GM19023 (cell line): ENCODE measurements at regions not wholly inside any gene's neighbourhood (a gene's known extent, or its start where the extent isn't known, plus 50 kb on each side); places are given as distances from the start of the nearest gene placed in this dataset.
"Not testable (repeated sequence)": the region's sequence is repeated elsewhere in the genome, so short reads cannot be mapped to it uniquely, and the experiment has no call there.

ENCODE experiments used
- ATAC-seq: cut with Tn5 transposase; IDR thresholded peaks from one replicate; pipeline ENCODE4 v1.9.1; 2021; ENCODE audit warnings: mild to moderate bottlenecking, moderate library complexity; ENCODE audit not compliant: unreplicated experiment

DNA sequence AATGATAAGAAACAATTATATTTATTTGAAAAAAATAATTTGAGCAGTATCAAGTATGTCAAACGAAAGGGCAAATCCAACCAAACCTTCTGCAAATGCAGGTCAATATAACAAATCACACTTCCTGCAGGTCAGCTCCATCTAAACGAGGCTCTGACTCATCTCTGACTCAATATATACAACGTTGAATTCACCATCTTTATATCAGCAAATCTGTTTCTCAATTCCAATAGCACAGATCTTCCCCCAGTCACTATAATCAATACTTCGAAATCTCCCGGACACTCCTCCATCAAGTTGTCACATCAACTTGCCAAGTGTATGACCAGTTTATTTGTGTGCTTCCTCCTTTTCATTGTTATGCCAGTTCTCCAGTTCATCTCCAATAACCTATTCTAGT lies 388.9 kb downstream of the ZEB2 start:
- no peak for ATAC-seq

DNA sequence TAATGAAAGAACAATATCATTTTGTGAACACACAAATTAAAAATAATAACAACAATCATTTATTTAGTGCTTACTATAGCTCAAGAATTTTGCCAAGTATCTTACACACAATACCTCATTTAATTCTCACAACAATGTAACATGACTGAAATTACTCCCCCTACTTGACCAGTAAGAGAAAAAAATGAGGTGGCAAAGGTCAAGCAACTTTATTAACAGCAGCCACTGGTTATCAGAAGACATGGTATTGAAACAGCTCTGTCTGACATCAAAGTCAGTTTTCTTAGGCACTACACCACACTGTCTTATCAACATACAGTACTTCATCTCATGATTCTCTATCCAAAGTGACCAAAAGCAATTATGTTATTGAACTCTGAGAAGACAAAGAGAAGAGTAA lies 389.4 kb downstream of the ZEB2 start:
- no peak for ATAC-seq

DNA sequence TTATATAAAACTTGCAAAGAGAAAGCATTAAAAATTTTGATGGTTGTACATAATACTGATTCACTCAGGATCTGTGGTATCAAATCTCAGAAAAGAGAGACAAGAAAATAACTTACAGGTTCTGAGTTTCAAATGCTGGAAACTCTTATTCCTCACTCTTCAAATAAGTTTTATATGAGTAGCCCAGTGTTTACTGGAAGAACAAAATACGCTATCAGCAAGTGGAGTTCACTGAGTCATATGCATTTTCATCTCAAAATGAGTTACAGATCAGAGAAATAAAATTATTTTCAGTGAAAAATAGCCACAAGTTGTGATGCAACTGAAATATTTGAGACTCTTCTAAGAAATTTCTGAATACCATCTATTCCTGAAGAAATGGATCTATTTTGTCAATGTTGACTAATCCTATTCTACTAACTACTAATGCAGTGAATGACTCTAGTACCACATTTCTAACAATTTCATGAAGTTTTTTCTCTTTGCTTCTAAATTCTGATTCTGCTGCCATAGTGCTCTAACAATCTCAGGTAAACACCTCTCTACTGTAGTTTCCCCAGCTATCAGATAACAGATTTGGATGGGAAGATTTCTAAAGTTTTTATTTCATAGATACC lies 391.7 kb downstream of the ZEB2 start:
- ATAC-seq, result no peak

DNA sequence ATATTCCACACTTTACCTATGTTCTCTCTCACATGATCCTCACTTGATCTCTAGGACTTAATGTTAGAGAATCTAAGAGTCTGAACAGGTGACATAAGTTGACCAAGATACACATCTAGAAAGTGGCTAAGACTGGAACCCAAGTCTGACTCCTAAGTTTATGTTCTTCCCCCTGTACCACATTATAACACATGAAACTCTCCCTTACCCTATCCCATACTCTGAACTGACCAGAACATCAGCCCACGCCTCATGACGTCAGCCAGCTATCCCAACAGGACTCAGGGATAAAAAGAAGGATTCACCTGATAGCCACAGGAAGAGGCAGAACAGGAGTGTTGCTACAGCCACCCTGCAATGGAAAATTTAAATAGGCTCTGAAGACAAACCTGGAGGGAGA lies 392.2 kb downstream of the ZEB2 start:
- ATAC-seq, result no peak

DNA sequence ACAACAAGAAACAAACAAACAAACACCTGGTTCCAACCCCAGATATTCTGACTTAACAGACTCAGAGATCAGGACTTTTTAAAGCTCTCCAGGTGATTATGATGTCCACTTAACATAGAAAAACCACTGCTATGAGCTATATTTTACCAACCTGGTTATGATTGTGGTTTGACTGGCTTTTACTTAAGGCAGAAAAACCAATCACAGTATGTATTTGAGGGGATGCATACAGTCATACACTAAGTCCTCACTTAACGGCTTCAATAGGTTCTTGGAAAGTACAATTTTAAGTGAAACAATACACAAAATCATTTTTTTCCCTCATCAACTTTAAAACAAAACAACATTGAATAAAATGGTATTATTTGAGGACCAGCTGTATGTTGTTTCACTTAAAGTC lies 393.6 kb downstream of the ZEB2 start:
- ATAC-seq, result no peak

DNA sequence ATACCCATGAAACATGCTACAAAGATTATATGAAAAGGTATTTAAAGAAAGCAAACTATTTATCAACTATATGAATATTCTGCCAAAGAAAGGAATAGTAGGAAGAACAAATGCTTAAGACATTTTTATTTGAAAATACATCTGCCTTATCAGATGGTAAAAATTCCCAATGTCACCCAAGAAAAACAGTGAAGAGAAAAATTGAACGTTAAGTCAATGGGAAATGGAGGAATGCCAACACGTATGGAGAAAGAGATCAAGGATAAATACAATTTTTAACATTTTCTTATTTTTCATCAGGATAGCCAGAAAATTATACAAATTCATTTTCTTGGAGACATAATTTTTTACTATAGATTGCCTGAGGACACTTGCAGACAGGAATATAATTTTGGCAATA lies 394.2 kb downstream of the ZEB2 start:
- ATAC-seq, result no peak

DNA sequence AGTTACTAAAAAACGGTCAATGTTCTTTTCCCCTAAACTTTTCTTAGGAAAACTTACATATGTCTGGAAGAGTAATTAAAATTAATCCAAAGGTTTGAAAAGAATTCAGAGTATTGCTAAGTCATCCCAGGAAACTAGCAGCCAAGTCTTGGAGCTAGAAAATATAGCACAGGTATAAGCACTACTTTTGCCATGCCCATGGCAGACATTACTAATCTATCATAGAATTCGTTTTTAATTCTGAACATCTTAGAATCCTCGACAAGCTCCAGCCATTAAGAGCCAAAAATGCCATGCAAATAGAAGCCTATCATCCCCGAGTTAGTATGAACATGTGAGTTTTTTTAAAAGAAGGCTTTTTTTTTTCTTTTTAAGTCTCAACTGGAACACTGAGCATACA lies 395.0 kb downstream of the ZEB2 start:
- no peak for ATAC-seq

DNA sequence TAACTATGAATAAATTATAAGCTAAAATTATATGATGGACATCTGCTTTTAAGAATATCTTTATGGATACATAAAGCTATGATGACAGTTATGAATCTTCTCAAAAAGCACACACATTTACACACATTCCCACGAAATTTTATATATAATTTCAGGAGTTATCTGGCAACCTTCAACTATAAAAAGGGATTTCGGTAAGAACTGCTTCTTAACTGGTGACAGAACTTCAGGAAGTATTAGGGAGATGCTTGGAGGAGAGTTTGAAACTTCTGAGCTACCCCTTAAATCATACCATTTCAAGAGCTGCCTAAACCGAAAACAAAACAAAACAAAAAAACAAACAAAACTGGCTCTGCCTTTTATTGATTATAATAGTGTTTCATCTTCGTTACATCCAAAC lies 399.4 kb downstream of the ZEB2 start:
- ATAC-seq, result no peak

DNA sequence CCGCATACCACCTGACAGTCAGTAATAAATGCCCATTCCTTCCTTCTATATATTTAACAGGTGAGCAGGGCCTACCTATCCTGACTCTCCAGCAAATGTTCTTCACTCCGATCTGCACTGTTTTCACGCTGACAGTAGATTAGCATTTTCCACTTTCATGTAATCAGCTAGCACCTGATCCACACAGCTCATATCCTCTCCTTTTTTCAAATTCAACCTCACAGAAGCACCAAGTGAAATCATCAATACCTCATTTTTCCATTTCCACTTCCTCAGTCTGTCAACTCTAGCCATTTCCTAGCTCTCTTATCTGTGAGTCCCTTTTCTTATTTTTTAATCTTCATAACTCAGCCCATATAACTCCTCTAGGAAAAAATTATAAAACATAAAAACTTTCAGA lies 402.8 kb downstream of the ZEB2 start:
- ATAC-seq, result no peak

DNA sequence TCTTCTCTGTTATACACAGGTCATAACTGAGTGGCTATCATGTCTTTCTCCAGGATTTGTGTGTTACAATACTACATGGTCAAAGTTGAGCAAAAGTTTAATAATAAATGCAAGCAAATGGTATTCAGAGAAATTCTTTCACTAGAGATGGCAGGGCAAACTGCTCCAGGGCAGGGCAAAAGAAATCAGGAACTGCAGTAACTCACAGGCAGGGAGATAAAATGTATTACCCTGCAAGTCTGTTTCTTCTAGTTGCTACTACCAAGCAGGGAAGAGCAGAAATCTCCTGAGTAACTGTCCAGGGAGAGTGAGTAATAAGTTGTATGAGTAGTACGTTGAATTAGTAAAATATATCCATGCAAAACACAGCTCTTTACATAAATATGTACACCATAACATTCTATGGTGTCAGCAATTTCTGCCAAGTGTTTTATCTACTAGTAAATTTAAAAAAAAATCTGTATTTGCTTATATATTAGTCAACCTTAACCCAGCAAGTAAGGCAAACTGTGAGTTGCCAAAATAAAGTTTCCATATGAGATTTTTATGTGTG lies 404.1 kb downstream of the ZEB2 start:
- no peak for ATAC-seq

DNA sequence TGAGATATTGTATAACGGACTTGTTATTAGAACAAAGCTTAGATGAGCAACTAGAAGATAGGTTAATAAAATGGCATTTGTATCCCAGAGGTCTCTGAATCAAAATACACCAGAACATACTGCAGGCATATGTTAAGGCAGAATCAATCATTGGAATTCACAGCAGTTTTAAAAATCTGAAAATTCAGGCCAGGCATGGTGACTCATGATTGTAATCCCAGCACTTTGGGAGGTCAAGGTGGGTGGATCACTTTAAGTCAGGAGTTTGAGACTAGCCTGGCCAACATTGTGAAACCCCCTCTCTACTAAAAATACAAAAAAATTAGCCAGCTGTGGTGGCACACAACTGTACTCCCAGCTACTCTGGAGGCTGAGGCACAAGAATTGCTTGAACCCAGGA lies 405.2 kb downstream of the ZEB2 start:
- no peak for ATAC-seq

DNA sequence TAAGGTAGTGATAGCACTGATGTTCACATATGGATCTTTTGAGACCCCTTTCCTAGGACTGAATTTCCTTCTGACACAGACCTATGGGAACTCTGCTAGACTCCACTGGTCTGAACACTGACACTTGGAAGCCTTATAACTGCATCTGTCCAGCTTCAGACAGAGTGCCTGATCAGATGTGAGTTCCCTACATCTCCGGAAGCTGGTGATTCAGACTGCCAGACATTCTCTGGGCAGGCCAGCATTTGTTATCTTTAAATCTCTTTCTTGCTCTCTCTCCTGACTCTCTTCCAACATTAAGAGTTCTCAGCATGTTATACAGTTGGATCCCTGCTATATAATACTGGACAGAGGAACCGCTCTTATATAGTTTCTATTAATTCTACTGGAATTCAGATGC lies 408.5 kb downstream of the ZEB2 start:
- ATAC-seq, result no peak

DNA sequence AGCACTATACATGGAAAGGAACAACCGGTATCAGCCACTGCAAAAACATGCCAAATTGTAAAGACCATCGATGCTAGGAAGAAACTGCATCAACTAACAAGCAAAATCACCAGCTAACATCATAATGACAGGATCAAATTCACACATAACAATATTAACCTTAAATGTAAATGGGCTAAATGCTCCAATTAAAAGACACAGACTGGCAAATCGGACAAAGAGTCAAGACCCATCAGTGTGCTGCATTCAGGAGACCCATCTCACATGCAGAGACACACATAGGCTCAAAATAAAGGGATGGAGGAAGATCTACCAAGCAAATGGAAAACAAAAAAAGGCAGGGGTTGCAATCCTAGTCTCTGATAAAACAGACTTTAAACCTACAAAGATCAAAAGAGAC lies 413.8 kb downstream of the ZEB2 start:
- not testable (repeated sequence) for ATAC-seq

DNA sequence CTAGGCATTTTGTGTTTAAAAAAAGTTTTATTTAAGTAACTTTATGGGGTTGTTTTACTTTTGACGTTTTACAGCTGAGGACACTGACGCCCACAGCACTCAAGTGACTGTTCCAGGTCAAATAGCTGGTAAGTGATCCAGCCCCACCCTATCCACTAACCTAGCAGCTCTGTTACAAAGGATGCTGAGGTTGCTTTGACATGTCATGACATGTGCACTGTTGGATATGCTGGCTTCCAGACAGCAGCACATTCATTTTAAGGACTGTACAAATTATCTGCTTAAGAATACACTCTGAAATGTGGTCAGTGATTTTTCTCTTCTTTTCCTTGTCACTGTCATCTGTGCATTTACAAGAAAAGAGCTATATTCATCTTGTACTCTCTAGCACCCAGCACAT lies 417.5 kb downstream of the ZEB2 start:
- no peak for ATAC-seq

DNA sequence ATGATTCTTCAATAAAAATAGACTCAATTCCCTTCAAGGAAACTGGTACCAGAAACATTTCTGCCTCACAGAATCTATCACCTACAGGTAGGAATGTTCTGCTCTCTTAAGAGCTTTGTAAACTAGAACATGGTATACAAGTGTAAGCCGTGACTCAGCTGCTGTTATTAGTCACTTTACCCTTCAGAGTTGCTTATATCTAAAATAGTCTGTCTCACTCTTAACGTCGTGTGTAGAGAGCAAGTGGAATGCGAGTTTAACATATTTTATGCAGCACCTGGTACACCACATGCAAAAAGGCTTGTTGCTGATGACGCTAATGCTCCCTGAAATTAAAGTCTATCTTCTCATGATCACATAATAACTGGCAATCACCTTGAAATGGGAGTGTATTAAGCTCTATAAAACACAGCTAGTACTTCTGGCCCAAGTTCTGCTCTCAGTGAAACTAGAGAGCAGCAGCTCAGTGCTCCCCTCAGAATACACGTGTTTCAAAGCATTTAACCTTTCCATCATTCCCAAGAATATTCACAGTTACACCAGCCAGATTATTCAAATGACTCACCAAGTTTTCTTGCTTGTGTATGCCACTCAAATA lies 420.0 kb downstream of the ZEB2 start:
- ATAC-seq, result peak; percentile 51

DNA sequence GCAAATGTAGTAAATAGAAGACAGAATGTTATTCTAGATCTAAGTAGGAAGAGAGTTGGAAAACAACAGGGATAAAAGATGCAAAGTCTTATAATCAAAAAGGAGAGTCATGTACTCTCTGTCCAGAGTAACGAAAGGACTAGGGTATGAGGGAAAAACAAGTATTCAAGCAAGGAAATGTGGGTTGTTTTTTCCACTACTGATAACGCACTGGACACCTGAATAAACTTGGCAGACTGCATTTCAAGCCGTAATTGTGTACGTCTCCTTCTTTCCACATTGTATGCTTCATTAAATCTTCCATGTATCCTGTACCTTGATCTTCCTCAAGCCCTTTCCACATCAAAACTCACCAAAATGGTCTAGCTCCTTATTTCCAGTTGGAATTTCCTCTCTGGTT lies 420.6 kb downstream of the ZEB2 start:
- no peak for ATAC-seq

DNA sequence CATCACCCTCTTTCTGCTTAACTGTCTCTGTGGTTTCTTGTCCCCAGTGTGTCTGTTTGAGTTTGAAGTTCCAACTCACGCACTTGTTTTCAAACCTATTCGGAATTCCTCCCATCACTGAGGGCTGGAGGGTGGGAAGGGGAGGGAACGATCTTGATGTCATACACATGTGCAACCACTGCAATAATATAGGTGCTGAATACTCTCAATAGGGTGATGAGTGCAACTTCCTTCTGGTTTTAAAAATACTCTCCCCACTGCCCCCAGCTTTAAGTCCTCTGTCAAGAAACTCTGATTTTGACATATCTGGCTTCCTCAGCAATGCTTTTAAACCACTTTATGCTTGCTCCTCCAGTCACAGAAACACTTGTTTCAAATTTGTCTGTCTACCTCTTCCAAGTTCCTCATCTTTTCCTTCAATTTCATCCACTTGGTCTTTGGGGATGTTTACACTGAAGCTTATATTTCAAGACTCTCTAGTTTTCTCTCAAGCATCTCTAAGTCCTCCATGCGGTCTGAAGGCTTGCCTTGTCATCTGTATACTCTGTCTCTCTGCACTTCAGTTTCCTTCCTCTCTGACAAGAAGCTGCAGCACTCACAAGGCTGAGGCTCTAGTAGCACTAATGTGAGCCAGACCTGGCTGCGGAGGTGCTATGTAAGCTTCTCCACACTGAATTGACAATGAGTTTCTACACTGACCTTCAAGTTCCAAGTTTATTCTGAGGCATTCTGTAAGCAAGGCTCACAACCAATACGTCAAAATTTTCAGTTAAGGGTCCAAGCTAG lies 422.3 kb downstream of the ZEB2 start:
- ATAC-seq, result no peak

DNA sequence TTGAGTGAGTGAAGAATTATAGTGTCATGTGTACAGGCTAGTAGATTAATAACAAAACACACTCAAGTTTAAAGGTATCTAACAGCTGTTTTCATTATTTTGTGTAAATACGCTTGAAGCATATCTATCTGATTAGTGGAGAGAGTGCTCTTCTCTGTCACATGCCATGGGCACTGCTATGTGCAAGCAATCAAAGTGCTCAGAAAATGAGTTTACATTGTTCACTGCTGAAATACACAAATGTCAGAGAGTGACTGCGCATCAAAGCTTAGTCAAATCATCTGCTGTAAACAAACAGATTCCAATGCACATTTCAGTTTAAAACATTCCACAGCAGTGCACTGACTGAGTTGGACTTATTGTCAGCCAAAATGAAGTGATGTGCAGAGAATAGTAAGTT lies 423.4 kb downstream of the ZEB2 start:
- ATAC-seq, result no peak

DNA sequence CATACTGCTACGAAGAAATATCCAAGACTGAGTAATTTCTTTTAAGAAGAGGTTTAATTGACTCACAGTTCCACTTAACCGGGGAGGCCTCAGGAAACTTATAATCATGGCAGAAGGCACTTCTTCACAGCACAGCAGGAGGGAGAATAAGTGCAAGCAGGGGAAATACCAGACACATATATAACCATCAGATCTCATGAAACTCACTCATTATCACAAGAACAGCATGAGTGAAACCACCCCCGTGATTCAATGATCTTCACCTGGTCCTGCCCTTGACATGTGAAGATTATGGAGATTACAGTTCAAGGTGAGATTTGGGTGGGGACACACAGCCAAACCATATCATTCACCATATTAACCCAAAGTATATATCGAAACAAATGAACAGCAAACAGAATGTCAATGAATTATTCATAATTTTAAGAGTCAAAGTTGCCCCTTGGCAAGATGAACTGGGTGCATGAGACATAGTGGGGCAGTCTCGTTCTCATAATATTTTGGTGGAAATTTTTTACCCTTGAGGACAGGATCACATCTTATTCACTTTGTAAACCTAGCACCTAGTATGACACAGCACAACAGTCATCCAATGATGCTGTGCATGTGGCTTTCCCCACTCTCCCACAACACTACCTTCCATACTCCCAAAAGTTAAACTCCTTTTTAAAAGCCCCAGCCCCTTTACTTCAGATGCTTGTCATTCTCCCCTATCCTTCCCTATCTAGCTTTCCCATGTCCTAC lies 425.3 kb downstream of the ZEB2 start:
- no peak for ATAC-seq

DNA sequence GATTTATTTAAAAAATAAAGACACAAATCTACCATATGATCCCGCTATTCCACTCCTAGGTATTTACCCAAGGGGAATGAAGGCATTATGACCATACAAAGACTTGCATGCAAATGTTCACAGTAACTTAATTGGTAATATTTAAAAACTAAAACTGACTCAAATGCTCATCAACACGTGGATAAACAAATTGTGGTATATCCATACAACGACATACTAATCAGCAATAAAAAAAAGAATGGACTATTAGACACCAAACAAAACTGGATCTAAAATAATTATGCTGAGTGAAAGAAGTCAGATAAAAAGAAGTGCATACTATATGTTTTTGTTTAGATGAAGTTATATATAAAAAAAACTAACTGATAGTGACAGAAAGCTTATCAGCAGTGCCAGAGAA lies 428.3 kb downstream of the ZEB2 start:
- ATAC-seq, result no peak

DNA sequence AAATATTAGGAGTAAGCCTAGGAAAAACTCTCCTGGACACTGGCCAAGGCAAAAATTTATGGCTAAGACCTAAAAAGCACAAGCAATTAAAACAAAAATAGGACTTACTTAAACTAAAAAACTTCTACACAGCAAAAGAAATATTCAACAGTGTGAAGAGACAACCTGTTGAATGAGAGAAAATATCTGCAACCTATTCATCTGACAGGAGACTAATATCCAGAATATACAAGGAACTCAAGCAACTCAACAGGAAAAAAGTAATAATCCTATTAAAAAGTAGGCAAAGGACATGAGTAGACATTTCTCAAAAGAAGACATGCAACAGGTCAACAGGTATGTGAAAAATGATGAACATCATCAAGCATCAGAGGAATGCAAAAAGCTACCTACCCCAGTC lies 431.1 kb downstream of the ZEB2 start:
- ATAC-seq, result no peak
